Tibial nerve (tissue), 4 donors: ENCODE measurements at regions not wholly inside any gene's neighbourhood (a gene's known extent, or its start where the extent isn't known, plus 50 kb on each side); places are given as distances from the start of the nearest gene placed in this dataset. TPM values are rescaled to one million over a fixed set of nuclear protein-coding genes. Genes with fewer than 3 reads are reported as not detected.
A peak's percentile ranks its signal among the peaks of the same experiment; 100 is the strongest.
"Not testable (repeated sequence)": the region's sequence is repeated elsewhere in the genome, so short reads cannot be mapped to it uniquely, and the experiment has no call there.

ENCODE experiments used
- DNase-seq, 2 donors: peaks; one replicate each; pipeline ENCODE4 v3.0.0-alpha.2; 2019; ENCODE audit warnings: low spot score in 2 of 2
- H3K27ac ChIP-seq, 4 donors: fragments of 200-600 bp; sonication (generic) in 3 of 4; one replicate each; pipeline ENCODE4 v1.5.1; 2017 to 2019; ENCODE audit warnings: mild to moderate bottlenecking in 1 of 4
- H3K27me3 ChIP-seq, 2 donors: fragments of 200-600 bp; sonication (generic) in 1 of 2; one replicate each; pipeline versions ENCODE4 v1.5.1 to v1.6.0; 2017 to 2019
- H3K36me3 ChIP-seq, 3 donors: fragments of 200-600 bp; sonication (generic); one replicate each; pipeline ENCODE4 v1.5.1; 2018 to 2019
- H3K4me1 ChIP-seq, 4 donors: fragments of 200-600 bp; sonication (generic) in 3 of 4; one replicate each; pipeline ENCODE4 v1.5.1; 2017 to 2019
- H3K4me3 ChIP-seq, 4 donors: fragments of 200-600 bp; sonication (generic) in 3 of 4; one replicate each; pipeline ENCODE4 v1.5.1; 2017 to 2019; ENCODE audit warnings: mild to moderate bottlenecking in 1 of 4, moderate library complexity in 1 of 4
- H3K9me3 ChIP-seq, 4 donors: fragments of 200-600 bp; sonication (generic) in 3 of 4; one replicate each; pipeline ENCODE4 v1.5.1; 2017 to 2019
- CTCF ChIP-seq, 5 experiments: fragments of 200-600 bp in 3 of 5; fragments of 450-650 bp in 2 of 5; sonication (generic) in 3 of 5; IDR thresholded peaks; one replicate each; pipeline ENCODE4 v1.5.1; 2016 to 2019; ENCODE audit warnings: antibody characterized with exemption in 5 of 5, mild to moderate bottlenecking in 3 of 5, moderate library complexity in 2 of 5
- WGBS, 2 donors: methylation state at CpG; one replicate each; pipeline ENCODE4 v1.1.5; 2018; 5-methylcytosine and 5-hydroxymethylcytosine counted together
- small RNA-seq: library from RNA; depleted of rRNA; stranded (forward); fragments of <200 nt; gene quantifications from one replicate; pipeline ENCODE3, GENCODE V24; 2016

- DNase-seq, H3K36me3 ChIP-seq, H3K27me3 ChIP-seq, H3K9me3 ChIP-seq, H3K27ac ChIP-seq, H3K4me1 ChIP-seq, H3K4me3 ChIP-seq: not testable (repeated sequence)
- TF ChIP-seq CTCF (IDR thresholded peaks at IDR 0.05) = peak in 4 of 5 experiments; percentile 8 to 40 (median 22)
- WGBS, 2 donors = 15 to 25% methylated on average over 2 of the region's 2 CpGs
These were observed 86.1 kb upstream of the XKR3 start for GRCh38 chr22:16911340-16911739.

DNA sequence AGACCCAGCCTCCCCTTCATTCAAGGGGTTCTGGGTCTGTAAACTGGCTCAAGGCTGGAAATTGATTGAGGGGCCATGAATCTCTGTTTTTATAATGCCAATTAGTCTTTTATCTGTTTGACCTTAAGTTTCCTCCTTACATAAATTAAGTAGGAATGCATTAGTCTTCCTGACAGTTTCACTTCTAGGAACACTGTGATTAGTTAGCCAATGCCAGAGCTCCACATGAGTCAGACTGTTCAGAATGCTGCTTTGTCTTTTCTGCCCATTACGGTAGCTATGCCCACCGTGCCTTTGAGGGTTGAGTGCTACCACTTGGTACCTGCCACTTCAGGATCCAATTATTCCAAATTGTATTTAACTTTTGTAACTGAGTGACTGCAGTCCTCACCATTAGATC, 76.8 kb upstream of the XKR3 start:
- H3K27ac ChIP-seq, H3K9me3 ChIP-seq, H3K4me1 ChIP-seq, H3K4me3 ChIP-seq, DNase-seq, H3K27me3 ChIP-seq, H3K36me3 ChIP-seq: not testable (repeated sequence)
- WGBS, 2 donors = 46 to 56% methylated on average over 2 of the region's 2 CpGs

DNA sequence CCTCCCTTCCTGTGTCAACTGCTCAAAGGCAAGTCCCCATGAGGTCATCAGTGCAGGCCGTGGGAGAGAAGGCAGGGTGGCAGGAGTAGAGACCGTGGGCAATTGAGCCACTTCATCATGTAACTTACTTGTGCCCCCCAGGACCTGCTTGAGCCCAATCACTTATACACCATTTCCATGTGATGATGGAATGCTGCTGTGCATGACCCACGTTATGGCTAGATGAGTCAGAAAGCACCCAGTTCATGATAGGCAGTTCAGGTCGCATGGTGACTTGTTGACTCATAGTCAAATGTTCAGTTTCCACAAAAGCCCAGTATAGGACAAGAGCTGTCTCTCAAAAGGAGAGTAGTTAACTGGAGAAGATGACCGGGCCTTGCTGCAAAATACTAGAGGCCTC, 76.4 kb upstream of the XKR3 start:
- not testable (repeated sequence) for H3K27ac ChIP-seq, H3K36me3 ChIP-seq, H3K27me3 ChIP-seq, H3K4me3 ChIP-seq, DNase-seq, H3K9me3 ChIP-seq, H3K4me1 ChIP-seq
- WGBS, 2 donors = 54 to 57% methylated on average over 2 to 4 of the region's 5 CpGs

DNA sequence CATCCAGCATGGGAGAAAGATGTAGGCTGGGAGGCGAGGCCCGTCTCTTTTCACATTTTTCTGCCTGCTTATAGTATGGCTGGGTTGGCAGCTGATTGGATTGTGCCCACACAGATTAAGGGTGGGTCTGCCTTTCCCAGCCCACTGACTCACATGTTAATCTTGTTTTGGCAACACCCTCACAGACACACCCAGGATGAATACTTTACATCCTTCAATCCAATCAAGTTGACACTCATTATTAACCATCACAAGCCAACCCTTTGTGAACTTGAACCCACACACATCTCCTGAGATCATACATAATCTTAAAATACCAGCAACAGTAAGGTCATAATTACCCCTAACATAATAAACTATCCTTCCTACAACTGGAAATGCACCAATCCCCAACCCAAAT, 74.1 kb upstream of the XKR3 start:
- H3K9me3 ChIP-seq, H3K4me1 ChIP-seq, H3K36me3 ChIP-seq, H3K27ac ChIP-seq, H3K27me3 ChIP-seq, H3K4me3 ChIP-seq, DNase-seq: not testable (repeated sequence)
- WGBS, 2 donors = 88 to 90% methylated on average over 2 of the region's 2 CpGs

DNA sequence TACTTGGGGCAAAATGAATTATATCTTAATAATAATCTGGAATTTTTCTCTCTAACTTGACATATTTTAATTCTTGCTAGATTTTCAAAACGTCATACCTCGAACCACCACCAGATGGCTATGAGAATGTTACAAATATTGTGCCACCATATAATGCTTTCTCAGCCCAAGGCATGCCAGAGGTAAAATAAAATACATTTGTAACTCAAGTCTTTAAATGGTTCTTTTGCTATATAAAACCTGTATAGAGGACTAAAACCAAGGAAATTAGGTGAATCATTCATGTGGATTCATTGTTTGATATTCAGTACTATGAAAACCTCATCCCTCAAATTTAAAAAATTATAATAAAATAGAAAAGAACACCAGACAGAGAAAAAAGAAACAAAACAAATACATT, 72.2 kb upstream of the XKR3 start:
- 0 to 5% methylated on average over 2 of the region's 2 CpGs for WGBS, 2 donors
- not testable (repeated sequence) for H3K9me3 ChIP-seq, H3K4me1 ChIP-seq, DNase-seq, H3K27me3 ChIP-seq, H3K4me3 ChIP-seq, H3K27ac ChIP-seq, H3K36me3 ChIP-seq

DNA sequence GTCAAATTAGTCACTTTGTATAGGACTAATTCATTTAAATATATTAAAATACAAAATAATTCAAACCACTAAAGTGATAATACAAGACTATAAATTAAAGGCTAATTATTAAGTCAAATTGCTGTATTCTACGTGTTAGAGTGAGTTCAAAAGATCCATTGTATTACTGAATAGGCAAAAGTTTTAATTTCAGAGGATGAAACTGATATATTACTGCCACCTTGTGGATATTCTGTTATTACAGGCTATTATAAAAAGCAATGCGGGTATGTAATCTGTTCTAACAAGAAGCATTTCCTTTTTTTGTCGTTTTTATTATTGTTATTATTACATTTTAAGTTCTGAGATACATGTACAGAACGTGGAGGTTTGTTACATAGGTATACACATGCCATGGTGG, 66.7 kb upstream of the XKR3 start:
- not testable (repeated sequence) for H3K36me3 ChIP-seq, H3K27ac ChIP-seq, H3K4me3 ChIP-seq, H3K9me3 ChIP-seq, DNase-seq, H3K4me1 ChIP-seq, H3K27me3 ChIP-seq
- WGBS, 2 donors = 1 to 2% methylated on average over 4 of the region's 4 CpGs
- peak; percentile 19 to 47 (median 26) for TF ChIP-seq CTCF (IDR thresholded peaks at IDR 0.05)

- H3K36me3 ChIP-seq, H3K4me1 ChIP-seq, H3K27me3 ChIP-seq, DNase-seq, H3K9me3 ChIP-seq, H3K4me3 ChIP-seq: not testable (repeated sequence)
- peak overlapping the region in 1 of 4 donors; percentile 24 for H3K27ac ChIP-seq
- 56 to 59% methylated on average over 1 of the region's 1 CpG for WGBS, 2 donors
These were observed 51.1 kb upstream of the XKR3 start for GRCh38 chr22:16876339-16876738.

Small RNA genes lying in the stretch of these regions (small RNA-seq; reads per million reads assigned to genes)
- gene AC006548.1 = not detected
- not detected for gene MTND1P17
